GM21737 (cell line): ENCODE measurements at regions not wholly inside any gene's neighbourhood (a gene's known extent, or its start where the extent isn't known, plus 50 kb on each side); places are given as distances from the start of the nearest gene placed in this dataset.
"Not testable (repeated sequence)": the region's sequence is repeated elsewhere in the genome, so short reads cannot be mapped to it uniquely, and the experiment has no call there.

Experiments used
- ATAC-seq: cut with Tn5 transposase; IDR thresholded peaks from one replicate; pipeline ENCODE4 v1.9.1; 2021; ENCODE audit warnings: mild to moderate bottlenecking, moderate library complexity; ENCODE audit not compliant: unreplicated experiment

GRCh38 chr10:8830876-8831275 is 776.4 kb downstream of the GATA3 start:
- no peak for ATAC-seq

GRCh38 chr10:8835453-8836167 is 781.1 kb downstream of the GATA3 start:
- no peak for ATAC-seq

GRCh38 chr10:8840356-8840755 is 785.9 kb downstream of the GATA3 start:
- no peak for ATAC-seq

GRCh38 chr10:8844141-8844540 is 789.7 kb downstream of the GATA3 start:
- ATAC-seq: no peak

- ATAC-seq: no peak
These were observed 798.1 kb downstream of the GATA3 start for GRCh38 chr10:8852546-8852945.

GRCh38 chr10:8853048-8853447 is 798.6 kb downstream of the GATA3 start:
- ATAC-seq: no peak

- not testable (repeated sequence) for ATAC-seq
These were observed 814.4 kb downstream of the GATA3 start for GRCh38 chr10:8868924-8869323.

GRCh38 chr10:8873310-8873709 is 818.8 kb downstream of the GATA3 start:
- ATAC-seq: no peak

GRCh38 chr10:8874268-8874667 is 819.8 kb downstream of the GATA3 start:
- no peak for ATAC-seq

GRCh38 chr10:8874972-8875371 is 820.5 kb downstream of the GATA3 start:
- ATAC-seq: no peak

- no peak for ATAC-seq
These were observed 821.7 kb downstream of the GATA3 start for GRCh38 chr10:8876171-8876570.

GRCh38 chr10:8889538-8889937 is 835.0 kb downstream of the GATA3 start:
- ATAC-seq: no peak

- no peak for ATAC-seq
These were observed 838.6 kb downstream of the GATA3 start for GRCh38 chr10:8893102-8893501.

- ATAC-seq: no peak
These were observed 839.7 kb downstream of the GATA3 start for GRCh38 chr10:8894148-8894547.

- ATAC-seq: no peak
These were observed 843.3 kb downstream of the GATA3 start for GRCh38 chr10:8897769-8898168.

GRCh38 chr10:8898745-8899330 is 844.4 kb downstream of the GATA3 start:
- ATAC-seq: no peak

GRCh38 chr10:8902926-8903325 is 848.4 kb downstream of the GATA3 start:
- no peak for ATAC-seq

GRCh38 chr10:8908013-8908412 is 853.5 kb downstream of the GATA3 start:
- no peak for ATAC-seq

GRCh38 chr10:8910314-8910713 is 855.8 kb downstream of the GATA3 start:
- ATAC-seq: no peak

- no peak for ATAC-seq
These were observed 856.5 kb downstream of the GATA3 start for GRCh38 chr10:8911032-8911431.

- no peak for ATAC-seq
These were observed 857.6 kb downstream of the GATA3 start for GRCh38 chr10:8912108-8912507.

- ATAC-seq: no peak
These were observed 859.2 kb downstream of the GATA3 start for GRCh38 chr10:8913720-8914119.

GRCh38 chr10:8919280-8919679 is 864.8 kb downstream of the GATA3 start:
- ATAC-seq: no peak
